ENCODE measurements at regions not wholly inside any gene's neighbourhood (a gene's known extent, or its start where the extent isn't known, plus 50 kb on each side); places are given as distances from the start of the nearest gene placed in this dataset.

DNA sequence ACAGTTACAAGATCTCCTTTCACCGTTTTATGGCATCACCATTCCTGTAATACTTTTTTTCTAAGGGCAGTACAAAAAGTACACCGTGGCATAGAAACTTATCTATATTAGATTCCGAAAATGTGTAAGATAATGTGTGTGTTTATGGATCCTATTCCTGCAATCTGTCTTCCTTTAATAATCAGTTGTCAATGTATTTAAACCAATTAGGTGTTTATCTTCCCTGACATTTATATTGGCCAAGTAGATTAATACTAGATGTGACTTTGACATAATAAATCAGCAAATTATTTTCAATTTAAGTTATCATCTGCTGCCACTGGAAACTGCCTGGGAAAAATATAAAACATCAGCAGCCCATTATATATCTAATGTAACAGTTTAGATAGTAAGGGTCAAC is 770.3 kb upstream of the ADGRL2 start:
- FAIRE-seq = no peak

DNA sequence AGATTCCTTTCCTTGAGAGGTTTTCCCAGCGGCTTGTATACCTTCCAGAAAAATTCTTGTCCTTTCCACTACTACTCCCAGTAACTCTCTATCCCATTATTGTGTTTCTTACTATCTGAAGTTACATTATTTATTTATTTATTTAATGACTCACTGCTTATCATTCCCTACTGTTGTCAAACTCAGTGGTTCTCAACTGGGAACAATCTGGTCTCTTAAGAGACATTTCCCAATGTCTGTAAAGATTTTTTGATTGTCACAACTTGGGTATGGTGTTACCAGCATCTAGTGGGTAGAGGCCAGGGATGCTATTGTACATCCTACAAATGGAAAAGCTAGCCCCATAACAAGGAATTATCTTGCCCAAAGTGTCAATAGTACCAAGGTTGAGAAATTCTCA is 771.5 kb upstream of the ADGRL2 start:
- no peak for FAIRE-seq

DNA sequence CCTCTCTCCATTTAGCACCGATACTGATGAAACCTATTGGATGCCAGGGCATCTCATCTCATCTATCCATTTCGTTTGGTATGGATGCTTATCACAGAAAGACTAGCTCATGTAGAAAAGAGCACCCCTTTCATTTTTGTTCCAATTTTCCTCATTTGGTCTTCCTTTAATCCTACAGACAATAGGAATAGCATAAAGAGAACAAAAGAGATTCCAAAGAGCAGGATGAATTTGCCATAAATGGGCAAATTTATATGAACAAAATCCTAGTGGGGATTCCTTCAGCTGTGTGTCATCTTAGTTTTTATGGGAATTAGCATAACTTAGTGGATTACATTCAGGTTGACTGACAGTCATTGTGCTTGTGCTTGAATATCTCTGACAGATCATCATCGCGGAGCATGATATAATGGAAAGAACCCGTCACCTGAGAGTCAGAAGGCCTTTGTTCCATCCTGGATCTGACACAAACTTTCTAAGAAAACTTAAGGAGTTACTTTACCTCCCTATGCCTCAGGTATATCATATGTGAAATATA is 777.5 kb upstream of the ADGRL2 start:
- no peak for FAIRE-seq

DNA sequence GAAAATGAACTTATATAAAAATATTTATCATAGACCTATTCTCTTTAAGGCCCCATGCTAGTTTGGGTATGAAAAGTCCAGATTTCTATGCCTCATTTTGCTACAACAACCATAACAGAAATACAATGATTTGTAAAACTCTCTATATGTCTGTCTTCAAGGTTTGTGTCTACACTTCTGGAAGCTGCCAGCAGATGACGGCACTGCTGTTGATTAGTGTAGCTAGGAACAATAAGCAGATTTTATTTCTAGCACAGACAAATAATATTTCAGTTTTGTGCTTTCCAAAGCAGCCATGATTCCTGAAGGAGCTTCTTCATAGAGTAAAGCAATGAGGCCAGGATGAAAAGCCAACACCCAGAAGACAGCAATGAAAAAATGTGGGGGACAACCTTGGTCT is 779.6 kb upstream of the ADGRL2 start:
- no peak for FAIRE-seq

DNA sequence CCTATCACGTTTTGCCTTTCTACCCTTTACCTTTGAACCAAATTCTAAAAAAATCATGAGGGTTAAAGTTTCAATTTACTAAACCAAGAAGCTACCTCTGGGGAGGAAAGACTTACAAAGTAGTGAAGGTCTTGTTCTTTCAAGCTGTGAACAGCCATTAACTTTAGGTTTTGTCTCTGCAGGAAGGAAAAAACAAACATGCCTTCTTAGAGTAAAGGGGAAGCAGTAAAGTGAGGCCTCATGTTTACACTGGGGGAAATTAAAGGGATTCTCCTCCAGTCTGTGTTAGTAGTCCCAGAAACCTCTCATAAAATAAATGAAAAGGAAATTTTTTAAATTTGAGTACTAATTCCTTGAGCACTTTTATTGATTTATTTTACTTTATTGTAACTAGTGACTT is 780.2 kb upstream of the ADGRL2 start:
- no peak for FAIRE-seq

DNA sequence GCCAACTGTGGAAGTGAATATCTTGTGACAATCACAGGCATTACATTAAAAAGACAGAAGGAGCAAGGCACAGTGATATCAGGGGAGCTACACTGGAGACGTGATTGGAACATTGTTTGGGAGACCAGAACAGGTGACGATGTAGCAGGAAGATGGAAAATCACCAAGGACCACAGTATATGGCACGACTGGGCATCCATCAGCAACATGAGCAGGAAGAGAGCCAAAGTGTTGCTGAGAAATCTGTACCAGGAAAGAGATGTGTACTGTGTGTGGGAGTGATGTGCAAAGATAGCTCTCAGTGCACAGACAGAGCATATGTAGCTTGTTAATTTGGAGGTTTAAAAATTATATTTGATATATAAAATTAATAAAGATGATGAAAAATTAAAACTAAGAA is 790.6 kb upstream of the ADGRL2 start:
- no peak for FAIRE-seq

DNA sequence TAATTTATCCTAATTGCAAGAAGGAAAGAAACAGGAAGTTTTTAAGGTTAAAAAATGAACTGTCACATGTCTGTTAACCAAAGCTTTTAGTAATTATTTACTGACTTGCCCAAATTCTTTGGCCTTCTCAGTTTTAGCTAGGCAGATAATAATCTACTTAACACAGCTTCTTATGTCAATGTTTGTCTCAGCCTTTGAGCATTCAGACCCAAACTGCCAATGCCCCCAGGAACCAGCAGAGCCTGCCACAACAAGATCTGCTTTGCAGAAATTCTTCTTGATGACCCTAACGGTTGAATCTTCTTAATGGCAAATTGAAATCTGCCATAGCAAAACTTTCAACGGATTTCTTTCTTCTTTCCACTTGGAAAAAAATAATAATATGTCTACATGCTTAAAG is 792.4 kb upstream of the ADGRL2 start:
- no peak for FAIRE-seq

DNA sequence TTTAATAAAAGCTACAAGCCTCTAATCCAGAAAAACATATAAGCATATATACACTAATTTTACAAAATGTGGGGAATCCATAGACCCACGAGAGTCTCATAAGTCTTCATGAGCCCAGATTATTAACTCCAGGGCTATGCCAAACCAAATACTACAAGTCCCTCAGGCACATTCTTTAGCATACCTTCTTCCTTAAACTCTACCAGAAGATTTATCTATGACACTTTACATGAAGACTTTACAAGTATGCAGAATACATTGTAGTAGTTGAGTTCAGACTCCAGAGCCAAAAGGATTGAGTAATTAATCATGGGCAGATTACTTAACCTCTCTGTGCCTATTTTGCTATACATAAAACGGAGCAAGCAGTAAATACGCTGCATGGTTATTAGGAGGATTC is 793.7 kb upstream of the ADGRL2 start:
- no peak for FAIRE-seq

DNA sequence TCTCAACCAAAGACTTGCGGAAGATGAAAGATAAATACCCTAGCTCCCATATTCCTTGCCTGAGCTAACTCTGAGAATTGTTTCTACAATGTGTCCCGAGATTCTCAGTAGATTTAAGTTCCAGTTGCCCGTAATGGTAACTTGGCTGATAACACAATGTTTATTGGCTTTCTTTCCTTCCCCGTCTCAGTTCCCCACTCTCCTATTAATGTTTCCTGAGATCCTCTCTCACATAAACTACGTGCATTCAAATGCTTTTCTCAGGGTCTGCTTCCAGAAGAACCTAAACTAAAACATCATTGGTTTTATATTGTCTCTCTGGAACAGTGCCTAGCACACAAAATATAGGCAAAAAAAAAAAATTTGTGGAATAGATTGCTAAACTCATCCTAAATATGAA is 794.2 kb upstream of the ADGRL2 start:
- no peak for FAIRE-seq

DNA sequence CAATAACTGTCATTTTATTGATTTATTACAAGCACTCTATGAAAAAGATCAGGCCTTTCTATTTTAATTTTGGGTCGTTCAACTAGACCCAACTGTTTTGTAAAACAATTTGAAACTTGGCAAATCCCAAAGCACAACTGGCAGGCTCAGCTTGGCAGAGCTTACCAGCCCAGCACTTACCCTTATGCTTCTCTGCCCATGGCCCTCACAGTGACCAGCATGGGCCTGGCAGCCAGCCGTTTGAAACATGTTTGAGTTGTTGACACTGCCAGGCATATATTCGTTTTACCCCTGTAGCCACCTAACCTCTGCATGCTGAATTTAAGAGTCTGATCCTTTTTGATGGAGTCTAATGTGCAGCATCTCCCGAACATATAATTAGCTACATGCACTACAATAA is 796.7 kb upstream of the ADGRL2 start:
- no peak for FAIRE-seq

DNA sequence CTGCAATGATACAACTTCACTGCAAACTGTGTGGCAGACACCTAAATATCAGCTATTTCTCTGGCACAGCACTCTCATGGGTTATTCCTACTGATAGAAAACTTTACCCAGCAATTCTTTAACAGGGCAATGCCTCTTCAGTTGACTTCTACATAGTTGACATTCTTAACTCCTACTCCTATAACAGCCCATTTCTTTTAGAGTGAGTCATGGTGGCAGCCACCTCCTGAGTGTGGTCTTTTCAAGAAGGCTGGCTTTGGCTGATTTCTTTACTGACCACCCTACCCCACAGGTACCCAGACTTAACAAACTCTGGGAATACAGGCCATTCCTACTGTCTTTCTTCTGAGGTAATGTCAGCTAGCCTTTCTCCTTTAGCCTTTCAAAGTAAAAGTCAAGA is 805.8 kb upstream of the ADGRL2 start:
- no peak for FAIRE-seq

DNA sequence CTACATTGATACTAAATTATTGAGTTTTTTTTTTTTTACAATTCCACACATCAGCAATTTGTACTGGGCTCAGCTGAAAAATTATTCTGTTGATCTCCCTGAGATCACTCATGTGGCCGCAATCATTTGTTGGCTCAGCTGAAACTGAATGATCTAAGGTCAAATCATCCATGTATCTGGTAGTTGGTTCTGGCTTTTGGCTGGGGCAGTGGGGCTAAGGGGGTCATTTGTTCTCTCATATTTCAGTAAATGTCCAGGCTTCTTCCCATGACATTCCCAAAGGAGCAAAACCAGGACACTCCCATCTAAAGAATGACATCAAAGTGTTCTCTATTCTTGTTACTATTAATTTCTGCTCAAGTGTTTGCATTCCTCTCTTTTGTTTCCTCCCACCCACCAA is 806.7 kb upstream of the ADGRL2 start:
- no peak for FAIRE-seq

DNA sequence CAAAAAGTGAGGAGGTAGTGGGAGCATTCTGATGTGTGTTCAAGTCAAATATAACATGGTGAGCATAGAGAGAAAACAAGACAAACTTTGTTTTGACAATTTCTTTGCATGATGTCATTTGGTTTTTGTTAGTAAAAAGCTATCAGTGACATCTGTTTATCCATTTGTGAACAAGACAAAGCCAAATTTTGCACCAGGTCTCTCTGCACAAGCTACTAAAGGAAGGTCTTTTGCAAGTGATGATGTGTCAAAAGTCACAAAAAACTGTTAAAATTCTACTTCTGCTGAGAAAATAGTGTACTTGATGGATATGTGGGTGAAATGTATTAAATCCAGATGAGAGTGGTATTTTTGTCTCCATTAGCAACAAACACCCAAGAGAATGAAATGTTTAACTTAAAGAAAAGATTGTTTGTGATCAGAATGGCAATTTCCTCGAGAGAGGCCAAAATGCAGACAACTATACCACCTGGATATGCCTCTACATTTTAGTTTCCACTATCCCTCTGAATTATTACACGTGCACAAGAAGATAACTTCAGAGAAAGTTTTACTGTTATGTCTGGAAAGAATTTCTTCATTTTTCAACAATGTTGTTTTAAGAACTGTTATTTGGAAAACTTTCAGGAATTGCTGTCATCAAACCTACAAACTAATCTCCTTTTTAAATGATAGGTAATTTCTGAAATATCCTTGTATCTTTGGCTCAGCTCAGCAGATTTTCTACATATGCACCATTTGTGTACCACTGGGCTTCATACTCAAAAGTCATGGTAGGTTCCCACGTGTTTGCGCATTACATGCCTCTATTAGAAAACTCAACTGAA is 807.4 kb upstream of the ADGRL2 start:
- FAIRE-seq = no peak

DNA sequence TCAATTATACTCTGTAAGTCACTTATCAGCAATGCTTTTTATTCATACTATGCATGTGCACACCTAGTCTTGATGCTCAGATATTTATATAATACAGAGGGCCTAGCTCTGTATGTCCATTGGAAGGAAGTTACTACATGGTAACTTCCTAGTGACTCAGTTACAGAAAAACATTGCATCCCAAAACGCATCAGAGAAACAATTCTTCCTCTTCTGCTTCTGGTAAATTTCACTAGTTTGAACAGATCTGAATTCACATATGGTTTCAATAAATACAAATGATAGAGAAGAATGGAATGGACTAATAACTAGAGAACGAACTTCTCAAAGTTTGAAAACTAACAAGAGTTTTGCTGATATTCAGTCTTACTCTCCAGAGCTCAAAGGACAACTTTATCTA is 811.3 kb upstream of the ADGRL2 start:
- no peak for FAIRE-seq

DNA sequence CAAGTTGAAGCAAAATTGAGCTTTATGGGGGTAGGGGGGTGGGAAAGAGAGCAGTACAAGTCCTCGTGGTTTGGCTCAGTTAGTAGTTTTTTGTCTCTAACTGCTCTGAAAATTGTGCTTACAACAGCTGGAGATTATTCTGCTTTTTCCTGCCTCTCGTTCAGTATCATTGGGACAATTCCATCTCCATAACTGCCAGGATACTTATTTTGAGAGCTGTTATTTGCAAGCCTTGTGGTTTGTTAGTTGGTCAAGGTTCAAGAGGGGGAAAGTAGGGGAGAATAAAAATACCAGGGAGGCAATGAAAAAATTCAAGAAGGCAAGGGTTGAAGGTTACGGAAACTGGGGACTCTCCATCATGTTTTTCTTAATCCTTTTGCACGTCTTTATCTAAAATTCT is 811.8 kb upstream of the ADGRL2 start:
- FAIRE-seq = no peak

DNA sequence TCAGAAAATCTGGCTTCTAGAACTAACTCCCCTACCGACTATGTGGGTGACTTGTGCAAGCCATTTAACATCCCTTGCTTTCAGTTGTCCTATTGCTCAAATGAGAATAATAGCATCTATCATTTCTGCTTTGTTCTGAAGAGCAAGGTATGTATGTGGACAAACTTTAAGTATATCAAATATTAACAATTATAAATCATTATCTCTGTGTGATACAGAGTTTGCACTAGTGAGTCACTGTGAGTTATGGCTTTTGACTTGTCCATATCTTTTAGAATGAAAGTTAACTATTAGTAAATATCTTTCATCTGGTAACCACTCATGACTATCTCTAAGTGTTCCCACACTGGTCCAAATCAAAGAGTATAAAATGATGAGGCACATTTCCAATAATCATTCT is 812.9 kb upstream of the ADGRL2 start:
- no peak for FAIRE-seq

DNA sequence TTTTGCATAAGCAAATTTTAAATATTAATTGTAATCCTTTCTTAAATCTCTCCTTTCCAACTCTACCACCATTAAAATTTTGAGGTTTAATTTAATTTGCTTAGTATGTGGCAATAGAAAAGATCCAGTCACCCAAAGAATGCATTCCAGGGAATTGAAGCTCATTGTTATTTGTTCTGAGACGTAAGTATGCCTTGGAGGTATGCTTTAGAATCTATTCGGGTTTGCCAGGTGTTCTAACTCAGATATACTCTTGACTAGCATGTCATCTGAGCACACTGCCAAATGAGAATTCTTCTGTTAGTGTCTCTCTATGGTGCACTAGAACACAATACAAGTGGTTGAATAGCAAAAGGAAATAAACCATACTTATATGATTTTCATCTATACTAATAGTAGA is 813.6 kb upstream of the ADGRL2 start:
- no peak for FAIRE-seq

DNA sequence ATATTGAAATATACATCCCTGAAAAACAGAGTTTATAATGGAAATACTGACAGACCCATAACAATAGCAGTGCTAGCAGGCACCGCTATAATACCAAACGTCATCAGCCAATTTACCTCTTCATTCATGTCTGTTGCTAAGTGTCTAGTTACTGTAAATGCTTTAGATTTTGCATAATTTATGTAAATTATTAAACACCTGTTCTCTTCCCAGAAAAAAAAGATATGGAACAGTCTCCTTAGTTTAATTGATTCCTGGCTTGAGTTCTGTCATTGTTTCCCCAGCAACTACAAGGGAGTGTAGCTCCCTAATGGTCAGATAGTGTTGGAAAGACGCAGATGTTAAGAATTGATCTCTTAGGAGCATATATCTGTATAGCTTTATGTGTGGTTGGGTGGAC is 817.9 kb upstream of the ADGRL2 start:
- FAIRE-seq = no peak

DNA sequence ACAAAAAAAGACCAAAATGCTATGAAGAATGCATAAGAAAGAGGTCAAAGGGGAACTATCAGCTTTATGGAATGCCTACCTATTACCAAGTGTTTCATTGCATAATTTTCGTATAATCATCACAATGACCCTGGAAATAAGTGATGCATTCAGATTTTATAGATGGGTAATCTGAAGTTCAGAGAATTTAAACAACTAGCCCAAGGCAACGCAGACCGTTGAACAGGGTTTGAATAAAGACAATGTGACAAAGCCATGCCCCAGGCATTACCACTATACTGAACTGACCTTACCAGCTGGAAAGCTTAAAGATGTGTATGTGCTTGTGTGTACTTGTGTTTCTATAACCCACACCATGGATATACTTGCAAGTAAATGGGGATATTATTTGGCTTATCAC is 827.6 kb upstream of the ADGRL2 start:
- no peak for FAIRE-seq

DNA sequence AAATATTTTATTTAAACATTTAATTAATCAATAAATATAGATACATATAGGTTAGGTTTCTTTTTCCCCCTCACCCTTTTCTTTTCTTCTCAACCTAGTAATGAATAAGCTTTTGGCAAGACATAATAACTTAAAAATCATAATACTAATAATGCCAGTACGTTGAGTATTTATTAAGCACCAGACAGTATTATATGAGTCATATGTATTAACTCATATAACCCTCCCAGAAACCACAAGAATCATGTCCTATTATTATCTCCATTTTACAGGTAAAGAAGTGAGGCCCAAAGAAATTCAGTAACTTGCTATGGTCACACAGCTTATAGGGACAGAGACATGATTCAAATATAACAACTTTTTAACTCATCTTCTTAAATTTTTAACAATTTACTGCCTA is 834.5 kb upstream of the ADGRL2 start:
- FAIRE-seq = no peak

DNA sequence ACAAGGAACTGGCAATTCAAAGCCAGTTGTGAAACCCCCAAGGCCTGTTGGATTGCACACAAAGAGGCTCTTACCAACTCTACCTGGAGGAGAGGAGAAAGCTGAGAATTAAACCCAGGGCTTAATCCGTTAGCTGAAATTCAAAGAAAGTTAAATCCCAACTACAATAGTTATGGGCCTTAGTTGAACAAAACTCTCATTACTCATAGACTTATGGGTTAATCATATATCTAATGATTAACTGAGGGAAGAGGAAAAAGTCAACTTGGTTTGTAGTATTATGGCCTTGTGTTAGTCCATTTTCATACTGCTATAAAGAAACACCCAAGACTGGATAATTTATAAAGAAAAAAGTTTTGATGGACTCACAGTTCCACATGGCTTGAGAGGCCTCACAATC is 838.2 kb upstream of the ADGRL2 start:
- FAIRE-seq = no peak

DNA sequence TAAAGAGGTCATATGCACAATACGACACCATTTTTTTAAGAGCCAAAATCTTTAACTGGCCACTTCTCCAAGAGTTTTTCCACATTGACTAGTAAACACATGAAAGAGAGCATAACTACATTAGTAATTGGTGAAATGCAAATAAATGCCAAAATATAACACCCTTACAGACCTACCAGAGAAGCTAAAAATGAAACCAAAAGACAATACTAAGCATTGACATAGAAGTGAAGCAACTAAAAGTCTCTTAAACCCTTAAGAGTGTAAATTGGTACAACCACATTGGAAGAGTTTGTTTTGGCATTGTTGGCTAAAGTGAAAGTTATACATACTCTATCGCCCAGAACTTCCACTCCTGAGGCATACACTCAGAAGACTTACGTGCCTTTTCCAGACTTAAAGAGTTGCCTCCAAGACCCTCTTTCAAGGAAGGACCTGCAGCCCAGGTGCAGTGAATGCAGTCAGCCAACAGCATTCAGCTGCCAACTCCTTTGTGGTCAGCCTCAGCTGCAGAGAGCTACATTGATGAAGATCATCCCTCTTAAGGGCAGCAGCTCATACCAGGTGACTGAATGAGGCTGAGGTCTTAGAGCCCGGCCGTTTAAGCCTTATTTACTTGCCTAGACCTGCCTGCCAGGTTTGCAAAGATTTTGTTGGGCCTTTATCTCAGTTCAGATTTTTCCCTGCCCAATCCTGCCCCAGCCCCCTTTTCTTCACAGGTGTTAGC is 839.1 kb upstream of the ADGRL2 start:
- no peak for FAIRE-seq

DNA sequence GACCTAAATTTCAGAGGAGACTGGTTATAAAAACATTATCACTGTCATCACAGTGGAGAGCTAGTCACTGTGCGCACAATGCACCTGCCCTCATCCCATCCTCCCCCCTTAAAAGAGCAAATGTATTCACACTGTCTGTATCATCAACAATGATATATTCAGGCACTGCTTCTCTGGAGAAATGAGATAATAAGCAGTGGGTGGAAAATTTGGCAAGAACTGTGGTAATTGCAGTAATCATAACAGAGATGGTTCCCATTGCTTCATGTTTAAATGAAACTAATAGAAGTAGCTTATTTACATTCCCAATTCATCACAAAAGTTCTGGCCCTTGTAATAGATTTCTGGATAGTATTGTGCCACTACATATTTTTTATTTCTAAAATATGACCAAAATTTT is 867.4 kb upstream of the ADGRL2 start:
- no peak for FAIRE-seq

DNA sequence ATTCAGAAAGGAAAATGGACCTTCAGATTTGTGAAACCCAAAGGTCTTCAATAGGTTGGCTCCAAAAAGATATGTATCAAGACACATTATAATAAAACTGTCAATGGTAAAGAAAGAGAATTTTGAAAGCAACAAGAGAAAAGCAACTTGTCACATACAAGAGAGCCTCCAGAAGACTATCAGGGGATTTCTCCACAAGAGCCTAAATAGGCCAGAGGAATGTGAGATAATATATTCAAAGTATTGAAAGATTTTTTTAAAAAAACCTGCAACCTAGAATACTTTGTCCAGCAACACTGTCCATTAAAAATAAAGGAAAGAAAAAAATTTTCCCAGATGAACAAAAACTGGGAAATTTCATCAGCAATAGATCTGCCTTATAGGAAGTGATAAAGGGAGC is 869.6 kb upstream of the ADGRL2 start:
- no peak for FAIRE-seq

All from A204.1 (cell line).